ENCODE measurements at regions not wholly inside any gene's neighbourhood (a gene's known extent, or its start where the extent isn't known, plus 50 kb on each side); places are given as distances from the start of the nearest gene placed in this dataset.

DNA sequence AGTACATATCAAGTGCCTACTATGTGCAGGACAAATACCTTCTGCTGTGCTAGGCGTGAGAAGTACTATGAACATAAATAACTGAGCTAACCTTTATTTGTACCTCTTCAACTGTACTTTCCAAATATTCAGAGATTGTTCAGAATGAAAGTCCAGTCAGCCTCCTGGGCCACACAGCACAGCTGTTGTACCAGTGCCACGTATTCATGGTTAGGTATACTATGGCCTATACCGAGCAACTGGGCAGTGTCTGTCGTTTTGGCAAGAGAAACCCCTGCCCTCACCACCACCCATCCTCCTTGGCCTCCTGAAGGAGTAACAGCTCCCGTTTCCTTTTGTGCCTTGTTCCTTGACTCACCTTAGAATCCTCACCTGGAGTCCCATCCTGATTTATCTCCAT lies 53.0 kb downstream of the RASSF10 start:
- TF ChIP-seq, protein P1, sequence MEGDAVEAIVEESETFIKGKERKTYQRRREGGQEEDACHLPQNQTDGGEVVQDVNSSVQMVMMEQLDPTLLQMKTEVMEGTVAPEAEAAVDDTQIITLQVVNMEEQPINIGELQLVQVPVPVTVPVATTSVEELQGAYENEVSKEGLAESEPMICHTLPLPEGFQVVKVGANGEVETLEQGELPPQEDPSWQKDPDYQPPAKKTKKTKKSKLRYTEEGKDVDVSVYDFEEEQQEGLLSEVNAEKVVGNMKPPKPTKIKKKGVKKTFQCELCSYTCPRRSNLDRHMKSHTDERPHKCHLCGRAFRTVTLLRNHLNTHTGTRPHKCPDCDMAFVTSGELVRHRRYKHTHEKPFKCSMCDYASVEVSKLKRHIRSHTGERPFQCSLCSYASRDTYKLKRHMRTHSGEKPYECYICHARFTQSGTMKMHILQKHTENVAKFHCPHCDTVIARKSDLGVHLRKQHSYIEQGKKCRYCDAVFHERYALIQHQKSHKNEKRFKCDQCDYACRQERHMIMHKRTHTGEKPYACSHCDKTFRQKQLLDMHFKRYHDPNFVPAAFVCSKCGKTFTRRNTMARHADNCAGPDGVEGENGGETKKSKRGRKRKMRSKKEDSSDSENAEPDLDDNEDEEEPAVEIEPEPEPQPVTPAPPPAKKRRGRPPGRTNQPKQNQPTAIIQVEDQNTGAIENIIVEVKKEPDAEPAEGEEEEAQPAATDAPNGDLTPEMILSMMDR (conservative IDR thresholded peaks at IDR 0.05 in 1 of 2, IDR thresholded peaks at IDR 0.05 in 1 of 2; ENCODE audit: low read depth in 1 of 2, low read length in 2 of 2) = no peak
- no peak for TF ChIP-seq EZH2 (IDR thresholded peaks at IDR 0.05; ENCODE audit: low read length, missing control alignments)

Measured in fibroblast of lung (primary cell).